22Rv1 (cell line): ENCODE measurements at regions not wholly inside any gene's neighbourhood (a gene's known extent, or its start where the extent isn't known, plus 50 kb on each side); places are given as distances from the start of the nearest gene placed in this dataset.

Experiments used
- ZFX ChIP-seq: fragments of 450-650 bp; IDR thresholded peaks from 2 replicates; pipeline ENCODE4 v1.6.1; 2017; ENCODE audit warnings: antibody characterized with exemption, borderline replicate concordance
- TF ChIP-seq, protein P1 (sequence below): fragments of 450-650 bp; IDR thresholded peaks from 2 replicates; pipeline ENCODE4 v1.5.1; 2017; ENCODE audit warnings: mild to moderate bottlenecking

DNA sequence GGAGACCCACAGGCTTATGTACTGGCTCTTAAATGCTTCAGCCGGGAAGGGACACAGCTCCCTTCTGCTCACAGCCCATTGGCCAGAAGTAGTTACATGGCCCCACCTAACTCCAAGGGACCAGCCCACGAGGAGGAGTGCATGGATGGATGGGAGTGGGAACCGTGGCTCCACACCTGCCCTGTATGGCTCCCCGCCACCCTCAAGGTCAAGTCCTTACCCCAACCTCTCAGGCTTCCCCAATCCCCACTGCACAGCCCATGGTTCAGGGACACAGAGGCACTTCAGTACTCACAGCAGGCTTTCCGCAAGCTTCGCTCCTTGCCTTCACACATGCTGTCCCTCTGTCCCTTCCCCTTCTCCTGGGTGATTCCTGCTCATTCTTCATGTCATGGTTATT is 137.9 kb upstream of the KCNG1 start:
- TF ChIP-seq, protein P1, sequence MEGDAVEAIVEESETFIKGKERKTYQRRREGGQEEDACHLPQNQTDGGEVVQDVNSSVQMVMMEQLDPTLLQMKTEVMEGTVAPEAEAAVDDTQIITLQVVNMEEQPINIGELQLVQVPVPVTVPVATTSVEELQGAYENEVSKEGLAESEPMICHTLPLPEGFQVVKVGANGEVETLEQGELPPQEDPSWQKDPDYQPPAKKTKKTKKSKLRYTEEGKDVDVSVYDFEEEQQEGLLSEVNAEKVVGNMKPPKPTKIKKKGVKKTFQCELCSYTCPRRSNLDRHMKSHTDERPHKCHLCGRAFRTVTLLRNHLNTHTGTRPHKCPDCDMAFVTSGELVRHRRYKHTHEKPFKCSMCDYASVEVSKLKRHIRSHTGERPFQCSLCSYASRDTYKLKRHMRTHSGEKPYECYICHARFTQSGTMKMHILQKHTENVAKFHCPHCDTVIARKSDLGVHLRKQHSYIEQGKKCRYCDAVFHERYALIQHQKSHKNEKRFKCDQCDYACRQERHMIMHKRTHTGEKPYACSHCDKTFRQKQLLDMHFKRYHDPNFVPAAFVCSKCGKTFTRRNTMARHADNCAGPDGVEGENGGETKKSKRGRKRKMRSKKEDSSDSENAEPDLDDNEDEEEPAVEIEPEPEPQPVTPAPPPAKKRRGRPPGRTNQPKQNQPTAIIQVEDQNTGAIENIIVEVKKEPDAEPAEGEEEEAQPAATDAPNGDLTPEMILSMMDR: no peak
- no peak for TF ChIP-seq ZFX
